ENCODE measurements at regions not wholly inside any gene's neighbourhood (a gene's known extent, or its start where the extent isn't known, plus 50 kb on each side); places are given as distances from the start of the nearest gene placed in this dataset.

DNA sequence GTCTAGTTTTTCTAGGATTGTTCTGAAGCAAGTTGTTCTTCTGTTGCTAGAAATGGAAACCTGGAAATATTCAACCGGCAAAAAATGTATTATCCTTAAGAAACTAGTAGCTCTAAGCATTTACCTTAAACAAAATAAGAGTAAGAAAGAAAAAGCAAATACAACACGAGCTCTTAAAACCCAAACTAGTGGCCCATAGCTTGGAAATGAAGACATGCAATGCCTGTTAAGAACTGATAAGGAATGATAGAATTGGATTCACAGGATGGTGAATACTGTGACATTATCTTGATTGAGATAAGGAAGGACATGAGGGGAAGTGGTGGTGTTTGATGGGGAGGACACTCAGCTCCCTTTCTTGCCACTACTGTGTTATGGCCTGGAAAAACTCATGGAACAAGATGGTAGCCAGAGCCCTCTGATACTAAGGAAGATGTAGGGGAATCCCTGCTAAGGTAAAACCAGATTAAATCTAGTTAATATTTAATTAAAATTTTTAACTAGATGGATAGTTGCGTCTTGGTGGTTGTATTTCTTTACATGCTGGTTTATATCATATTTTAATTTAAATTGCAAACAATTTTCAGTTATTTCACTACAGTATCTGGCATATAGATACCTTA, 193.8 kb downstream of the LPIN1 start:
- TF ChIP-seq POLR2A (IDR thresholded peaks at IDR 0.05) (no peak), EP300 (IDR thresholded peaks at IDR 0.05) (no peak)
- TF ChIP-seq, protein P1, sequence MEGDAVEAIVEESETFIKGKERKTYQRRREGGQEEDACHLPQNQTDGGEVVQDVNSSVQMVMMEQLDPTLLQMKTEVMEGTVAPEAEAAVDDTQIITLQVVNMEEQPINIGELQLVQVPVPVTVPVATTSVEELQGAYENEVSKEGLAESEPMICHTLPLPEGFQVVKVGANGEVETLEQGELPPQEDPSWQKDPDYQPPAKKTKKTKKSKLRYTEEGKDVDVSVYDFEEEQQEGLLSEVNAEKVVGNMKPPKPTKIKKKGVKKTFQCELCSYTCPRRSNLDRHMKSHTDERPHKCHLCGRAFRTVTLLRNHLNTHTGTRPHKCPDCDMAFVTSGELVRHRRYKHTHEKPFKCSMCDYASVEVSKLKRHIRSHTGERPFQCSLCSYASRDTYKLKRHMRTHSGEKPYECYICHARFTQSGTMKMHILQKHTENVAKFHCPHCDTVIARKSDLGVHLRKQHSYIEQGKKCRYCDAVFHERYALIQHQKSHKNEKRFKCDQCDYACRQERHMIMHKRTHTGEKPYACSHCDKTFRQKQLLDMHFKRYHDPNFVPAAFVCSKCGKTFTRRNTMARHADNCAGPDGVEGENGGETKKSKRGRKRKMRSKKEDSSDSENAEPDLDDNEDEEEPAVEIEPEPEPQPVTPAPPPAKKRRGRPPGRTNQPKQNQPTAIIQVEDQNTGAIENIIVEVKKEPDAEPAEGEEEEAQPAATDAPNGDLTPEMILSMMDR (IDR thresholded peaks at IDR 0.05), result no peak

Data from suprapubic skin (tissue), 3 donors.